ENCODE measurements at regions not wholly inside any gene's neighbourhood (a gene's known extent, or its start where the extent isn't known, plus 50 kb on each side); places are given as distances from the start of the nearest gene placed in this dataset.

- DNase-seq (ENCODE audit: low read depth) = no peak
- TF ChIP-seq, protein P1, sequence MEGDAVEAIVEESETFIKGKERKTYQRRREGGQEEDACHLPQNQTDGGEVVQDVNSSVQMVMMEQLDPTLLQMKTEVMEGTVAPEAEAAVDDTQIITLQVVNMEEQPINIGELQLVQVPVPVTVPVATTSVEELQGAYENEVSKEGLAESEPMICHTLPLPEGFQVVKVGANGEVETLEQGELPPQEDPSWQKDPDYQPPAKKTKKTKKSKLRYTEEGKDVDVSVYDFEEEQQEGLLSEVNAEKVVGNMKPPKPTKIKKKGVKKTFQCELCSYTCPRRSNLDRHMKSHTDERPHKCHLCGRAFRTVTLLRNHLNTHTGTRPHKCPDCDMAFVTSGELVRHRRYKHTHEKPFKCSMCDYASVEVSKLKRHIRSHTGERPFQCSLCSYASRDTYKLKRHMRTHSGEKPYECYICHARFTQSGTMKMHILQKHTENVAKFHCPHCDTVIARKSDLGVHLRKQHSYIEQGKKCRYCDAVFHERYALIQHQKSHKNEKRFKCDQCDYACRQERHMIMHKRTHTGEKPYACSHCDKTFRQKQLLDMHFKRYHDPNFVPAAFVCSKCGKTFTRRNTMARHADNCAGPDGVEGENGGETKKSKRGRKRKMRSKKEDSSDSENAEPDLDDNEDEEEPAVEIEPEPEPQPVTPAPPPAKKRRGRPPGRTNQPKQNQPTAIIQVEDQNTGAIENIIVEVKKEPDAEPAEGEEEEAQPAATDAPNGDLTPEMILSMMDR (conservative IDR thresholded peaks at IDR 0.05; ENCODE audit: control insufficient read depth, insufficient read depth, low read depth, low read length) = no peak
- H3K4me3 ChIP-seq (ENCODE audit: control insufficient read depth, low read depth, low read length) = no peak overlapping the region
Measured at GRCh38 chr2:14354231-14354630, 278.3 kb upstream of the LRATD1 start.

DNA sequence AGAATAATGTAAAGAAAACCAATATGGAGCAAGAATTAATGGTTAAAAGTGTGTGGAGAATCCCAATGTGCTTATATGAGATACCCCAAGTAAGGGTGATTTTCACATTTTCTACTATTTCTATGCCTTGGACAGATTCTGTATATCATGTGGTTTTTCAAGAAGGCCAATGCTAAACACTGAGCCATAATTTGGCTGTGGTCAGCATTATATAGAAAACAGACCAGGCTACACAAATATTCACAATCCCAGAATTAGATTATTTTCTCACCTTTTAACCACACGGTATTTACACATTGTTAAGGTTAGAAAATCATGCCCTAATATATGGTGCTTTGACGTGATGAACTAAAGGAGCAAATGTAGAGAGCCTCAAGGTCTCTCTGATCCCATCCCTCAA, 277.4 kb upstream of the LRATD1 start:
- TF ChIP-seq, protein P1 (conservative IDR thresholded peaks at IDR 0.05; ENCODE audit: control insufficient read depth, insufficient read depth, low read depth, low read length) = no peak
- H3K4me3 ChIP-seq (ENCODE audit: control insufficient read depth, low read depth, low read length) = no peak overlapping the region
- no peak for DNase-seq (ENCODE audit: low read depth)

DNA sequence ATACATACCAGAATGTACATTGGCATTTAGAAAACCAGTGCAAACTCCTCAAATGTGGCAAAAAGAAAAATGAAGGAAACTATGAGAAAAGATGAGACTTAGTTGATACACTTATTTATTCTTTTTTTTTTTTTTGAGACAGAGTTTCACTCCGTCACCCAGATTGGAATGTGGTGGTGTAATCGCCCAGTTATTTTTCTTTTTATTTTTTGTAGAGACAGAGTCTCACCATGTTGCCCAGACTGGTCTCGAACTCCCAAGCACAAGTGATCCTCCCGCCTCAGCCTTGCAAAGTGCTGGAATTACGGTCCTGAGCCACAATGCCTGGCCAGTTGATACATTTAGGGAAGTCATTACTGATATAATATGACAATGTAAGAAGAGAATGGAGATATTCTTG, 274.2 kb upstream of the LRATD1 start:
- H3K4me3 ChIP-seq (ENCODE audit: control insufficient read depth, low read depth, low read length) = no peak overlapping the region
- DNase-seq (ENCODE audit: low read depth) = no peak
- TF ChIP-seq, protein P1 (conservative IDR thresholded peaks at IDR 0.05; ENCODE audit: control insufficient read depth, insufficient read depth, low read depth, low read length) = no peak

- no peak for DNase-seq (ENCODE audit: low read depth)
- no peak overlapping the region for H3K4me3 ChIP-seq (ENCODE audit: control insufficient read depth, low read depth, low read length)
- TF ChIP-seq, protein P1 (conservative IDR thresholded peaks at IDR 0.05; ENCODE audit: control insufficient read depth, insufficient read depth, low read depth, low read length) = no peak
Measured at GRCh38 chr2:14358774-14359173, 273.7 kb upstream of the LRATD1 start.

DNA sequence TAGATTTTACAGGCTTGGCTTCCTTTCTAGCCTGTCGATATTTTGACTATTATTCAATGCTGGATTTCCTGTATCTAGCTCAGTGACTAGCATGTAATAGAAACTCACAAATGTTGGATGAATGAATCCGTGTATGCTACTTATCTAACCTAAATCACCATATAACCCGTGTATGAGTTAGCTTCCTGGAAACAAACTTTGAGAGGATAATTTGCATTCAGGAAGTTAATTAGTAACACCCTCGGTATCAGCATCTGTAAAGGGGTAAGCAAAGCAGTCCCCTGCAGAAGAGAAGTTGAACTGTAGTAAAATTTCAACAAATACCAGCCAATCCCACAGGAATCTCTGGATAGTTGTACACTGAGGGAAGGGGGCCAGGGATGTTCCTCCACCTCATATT, 269.4 kb upstream of the LRATD1 start:
- no peak for DNase-seq (ENCODE audit: low read depth)
- TF ChIP-seq, protein P1 (conservative IDR thresholded peaks at IDR 0.05; ENCODE audit: control insufficient read depth, insufficient read depth, low read depth, low read length) = no peak
- no peak overlapping the region for H3K4me3 ChIP-seq (ENCODE audit: control insufficient read depth, low read depth, low read length)

DNA sequence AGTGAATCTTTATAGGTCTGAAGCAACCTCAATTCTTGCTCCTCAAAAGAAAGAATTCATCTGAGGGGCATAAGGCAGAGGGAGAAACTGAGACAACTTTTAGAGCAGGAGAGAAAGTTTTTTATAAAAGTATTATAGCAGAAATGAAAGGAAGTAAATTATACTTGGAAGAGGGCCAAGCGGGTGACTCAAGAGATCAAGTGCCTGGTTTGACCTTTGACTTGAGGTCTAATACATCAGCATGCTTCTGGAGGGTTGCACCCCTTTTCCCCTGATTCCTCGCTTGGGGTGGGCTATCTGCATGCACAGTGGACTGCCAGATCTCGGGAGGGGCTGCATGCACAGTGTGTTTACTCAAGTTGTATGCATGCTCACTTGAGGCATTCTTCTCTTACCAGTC, 268.5 kb upstream of the LRATD1 start:
- DNase-seq (ENCODE audit: low read depth) = peak; percentile 4
- TF ChIP-seq, protein P1 (conservative IDR thresholded peaks at IDR 0.05; ENCODE audit: control insufficient read depth, insufficient read depth, low read depth, low read length) = no peak
- H3K4me3 ChIP-seq (ENCODE audit: control insufficient read depth, low read depth, low read length) = no peak overlapping the region

DNA sequence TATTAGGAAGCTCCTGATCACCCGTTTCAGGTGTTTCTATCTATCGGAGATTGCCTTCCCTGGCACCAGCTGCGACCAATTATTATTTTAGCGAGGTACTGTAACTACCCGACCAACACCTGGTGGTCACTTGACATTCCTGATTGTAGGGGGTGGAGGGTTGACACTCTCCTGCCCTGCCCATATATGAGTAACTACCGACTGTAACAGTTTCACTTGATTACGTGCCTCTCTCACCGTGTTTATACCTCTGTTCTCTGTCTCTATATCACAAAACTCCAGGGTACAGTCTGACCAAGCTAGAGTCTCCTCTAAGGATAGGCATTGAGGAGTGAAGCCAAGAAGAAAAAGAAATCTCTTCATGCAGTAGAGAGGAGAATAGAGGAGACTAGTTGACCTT, 268.0 kb upstream of the LRATD1 start:
- no peak overlapping the region for H3K4me3 ChIP-seq (ENCODE audit: control insufficient read depth, low read depth, low read length)
- DNase-seq (ENCODE audit: low read depth) = no peak
- TF ChIP-seq, protein P1 (conservative IDR thresholded peaks at IDR 0.05; ENCODE audit: control insufficient read depth, insufficient read depth, low read depth, low read length) = no peak

All from fibroblast of mammary gland (primary cell).